ENCODE measurements at regions not wholly inside any gene's neighbourhood (a gene's known extent, or its start where the extent isn't known, plus 50 kb on each side); places are given as distances from the start of the nearest gene placed in this dataset.

- ChIA-PET CTCF (no interaction called here), POLR2A (no interaction called here)
- DNase-seq (ENCODE audit: low spot score) (no peak), ATAC-seq (no peak)
- Mint-ChIP-seq H3K27ac (no peak overlapping the region), H3K9me3 (no peaks in the 10 kb centered on the region), H3K27me3 (ENCODE audit: low read depth) (no peaks in the 10 kb centered on the region), H3K4me3 (no peak overlapping the region), H3K36me3 (no peaks in the 10 kb centered on the region), H3K4me1 (no peaks in the 10 kb centered on the region)
- TF ChIP-seq ZNF512 (CRISPR knock-in tag; IDR thresholded peaks at IDR 0.05; ENCODE audit: borderline replicate concordance) (no peak), GRHL2 (CRISPR knock-in tag; IDR thresholded peaks at IDR 0.05; ENCODE audit: insufficient replicate concordance, severe bottlenecking) (no peak), ZBTB21 (CRISPR knock-in tag; IDR thresholded peaks at IDR 0.05; ENCODE audit: borderline replicate concordance) (no peak), ZNF263 (CRISPR knock-in tag; IDR thresholded peaks at IDR 0.05; ENCODE audit: low read depth) (no peak), JAZF1 (CRISPR knock-in tag; IDR thresholded peaks at IDR 0.05) (no peak), NR1H2 (CRISPR knock-in tag; IDR thresholded peaks at IDR 0.05) (no peak), AFF4 (CRISPR knock-in tag; IDR thresholded peaks at IDR 0.05; ENCODE audit: borderline replicate concordance) (no peak), SMAD3 (CRISPR knock-in tag; IDR thresholded peaks at IDR 0.05; ENCODE audit: borderline replicate concordance) (no peak), GTF2I (CRISPR knock-in tag; conservative IDR thresholded peaks at IDR 0.05) (no peak), NFYB (CRISPR knock-in tag; conservative IDR thresholded peaks at IDR 0.05; ENCODE audit: low read depth) (no peak), IRF2 (CRISPR knock-in tag; IDR thresholded peaks at IDR 0.05; ENCODE audit: borderline replicate concordance, low read depth) (no peak), OVOL2 (CRISPR knock-in tag; IDR thresholded peaks at IDR 0.05; ENCODE audit: borderline replicate concordance) (no peak), RORB (CRISPR knock-in tag; IDR thresholded peaks at IDR 0.05) (no peak), ETV6 (CRISPR knock-in tag; IDR thresholded peaks at IDR 0.05) (no peak), TEAD1 (CRISPR knock-in tag; IDR thresholded peaks at IDR 0.05) (no peak), ATF2 (CRISPR knock-in tag; IDR thresholded peaks at IDR 0.05; ENCODE audit: borderline replicate concordance, low read depth) (no peak), TEAD4 (CRISPR knock-in tag; IDR thresholded peaks at IDR 0.05) (no peak)
Measured at GRCh38 chr2:129070663-129071062, 752.0 kb upstream of the HS6ST1 start.

GRCh38 chr2:129071531-129071930, 752.9 kb upstream of the HS6ST1 start:
- no peaks in the 10 kb centered on the region for H3K9me3 Mint-ChIP-seq
- peaks cover 4% of the 10 kb centered on the region; the same call in 1 of the 2 replicates for H3K4me1 Mint-ChIP-seq
- CTCF ChIA-PET, result no interaction called here
- no peak overlapping the region for H3K4me3 Mint-ChIP-seq
- no peaks in the 10 kb centered on the region for H3K27me3 Mint-ChIP-seq (ENCODE audit: low read depth)
- no peaks in the 10 kb centered on the region for H3K36me3 Mint-ChIP-seq
- DNase-seq (ENCODE audit: low spot score) (no peak), ATAC-seq (no peak)
- H3K27ac Mint-ChIP-seq, result no peak overlapping the region
- POLR2A ChIA-PET, result no interaction called here
- TF ChIP-seq GRHL2 (CRISPR knock-in tag; IDR thresholded peaks at IDR 0.05; ENCODE audit: insufficient replicate concordance, severe bottlenecking), result no peak
- TF ChIP-seq ZNF425 (CRISPR knock-in tag; conservative IDR thresholded peaks at IDR 0.05), result no peak
- TF ChIP-seq ZSCAN18 (CRISPR knock-in tag; IDR thresholded peaks at IDR 0.05), result no peak
- TF ChIP-seq ZNF512 (CRISPR knock-in tag; IDR thresholded peaks at IDR 0.05; ENCODE audit: borderline replicate concordance), result no peak
- TF ChIP-seq KAT7 (CRISPR knock-in tag; IDR thresholded peaks at IDR 0.05; ENCODE audit: borderline replicate concordance), result no peak
- no peak for TF ChIP-seq PREB (CRISPR knock-in tag; IDR thresholded peaks at IDR 0.05; ENCODE audit: borderline replicate concordance)
- TF ChIP-seq SMAD4 (CRISPR knock-in tag; IDR thresholded peaks at IDR 0.05), result no peak
- TF ChIP-seq ZNF317 (CRISPR knock-in tag; IDR thresholded peaks at IDR 0.05; ENCODE audit: borderline replicate concordance, low read depth), result no peak
